Large intestine (tissue), 3 donors: ENCODE measurements at regions not wholly inside any gene's neighbourhood (a gene's known extent, or its start where the extent isn't known, plus 50 kb on each side); places are given as distances from the start of the nearest gene placed in this dataset.
"Not testable (repeated sequence)": the region's sequence is repeated elsewhere in the genome, so short reads cannot be mapped to it uniquely, and the experiment has no call there.

Experiments used
- DNase-seq, 2 donors: peaks; one replicate each; pipeline versions ENCODE4 v3.0.0 to v3.0.0-alpha.2; 2013
- H3K27ac ChIP-seq: one replicate; pipeline ENCODE4 v1.5.1; 2013; ENCODE audit warnings: low read length
- H3K27me3 ChIP-seq: 2 replicates; pipeline ENCODE4 v1.6.1; 2013; ENCODE audit warnings: low read length; ENCODE audit not compliant: control insufficient read depth, insufficient read depth
- H3K36me3 ChIP-seq: 2 replicates; pipeline ENCODE4 v1.6.1; 2013; ENCODE audit warnings: low read length; ENCODE audit not compliant: control insufficient read depth, insufficient read depth
- H3K4me1 ChIP-seq: one replicate; pipeline ENCODE4 v1.6.1; 2013; ENCODE audit warnings: low read length; ENCODE audit not compliant: control insufficient read depth, insufficient read depth
- H3K4me3 ChIP-seq: one replicate; pipeline ENCODE4 v1.5.1; 2013; ENCODE audit warnings: low read length
- H3K9me3 ChIP-seq: one replicate; pipeline ENCODE4 v1.6.1; 2013; ENCODE audit warnings: mild to moderate bottlenecking, low read depth, low read length, moderate library complexity; ENCODE audit not compliant: control insufficient read depth
- WGBS: methylation state at CpG from one replicate; pipeline ENCODE4 v1.1.5; 2013; ENCODE audit warnings: low lambda C conversion rate; ENCODE audit not compliant: insufficient coverage; 5-methylcytosine and 5-hydroxymethylcytosine counted together

DNA sequence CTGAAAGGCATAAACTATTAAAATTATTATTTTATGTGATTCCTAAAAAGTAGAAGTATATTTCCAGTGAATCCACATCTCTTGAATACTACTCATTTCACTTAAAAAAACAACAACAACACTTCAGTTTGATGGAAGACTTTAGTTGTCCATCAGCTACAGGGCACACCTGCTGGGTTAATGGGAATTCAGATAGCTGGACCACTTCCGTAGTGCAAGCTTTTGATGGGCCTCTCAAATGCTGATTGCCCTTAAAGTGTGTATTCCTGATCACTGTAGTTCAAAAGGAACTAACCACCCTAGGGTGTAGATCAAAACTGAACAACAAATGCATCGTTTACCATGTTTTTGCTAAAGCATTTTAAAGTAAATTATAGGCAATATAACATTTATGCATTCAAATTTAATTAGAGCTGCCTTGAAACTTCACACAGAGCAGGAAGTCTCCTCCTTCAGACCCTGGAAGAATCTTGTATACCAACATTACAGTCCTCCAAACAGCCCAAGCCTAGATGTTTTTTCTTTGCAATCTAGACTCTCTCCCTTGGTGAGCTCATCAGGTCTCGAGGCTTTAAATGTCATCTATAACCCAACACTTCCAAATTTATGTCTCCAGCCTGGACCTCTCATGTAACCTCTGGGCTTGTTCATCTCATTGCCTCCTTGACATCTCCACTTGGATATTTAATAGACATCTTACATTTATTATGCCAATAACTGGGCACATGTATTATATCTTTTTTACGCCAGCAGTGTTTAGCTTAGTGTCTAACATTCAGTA, 510.1 kb upstream of the SLC39A10 start:
- 100% methylated on average over 1 of the region's 4 CpGs for WGBS
- Histone ChIP-seq H3K27ac (no peak overlapping the region), H3K4me3 (no peak overlapping the region), H3K27me3 (no peaks in the 10 kb centered on the region), H3K36me3 (no peaks in the 10 kb centered on the region), H3K9me3 (no peaks in the 10 kb centered on the region), H3K4me1 (no peaks in the 10 kb centered on the region)
- DNase-seq, result no peak

DNA sequence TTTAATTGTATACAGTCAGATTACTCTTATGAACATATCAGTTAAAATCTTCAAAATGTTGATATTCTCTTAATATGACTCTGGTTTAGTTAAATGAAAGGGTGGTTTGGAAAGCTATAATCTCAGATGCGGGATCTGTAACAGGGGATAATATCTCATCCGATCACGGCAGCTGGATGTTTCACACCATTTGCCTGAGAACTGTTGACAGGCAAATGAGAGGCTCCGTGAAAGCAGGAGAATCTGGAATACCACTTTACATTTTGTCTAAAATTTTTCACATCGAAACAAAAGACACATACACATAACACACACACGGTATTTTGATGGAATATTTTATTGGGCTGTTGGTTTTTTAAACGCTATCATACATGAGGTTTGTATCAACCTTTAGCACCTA, 518.6 kb upstream of the SLC39A10 start:
- no peaks in the 10 kb centered on the region for H3K27me3 ChIP-seq
- H3K4me3 ChIP-seq, result no peak overlapping the region
- no peak overlapping the region for H3K27ac ChIP-seq
- H3K4me1 ChIP-seq, result no peaks in the 10 kb centered on the region
- 93% methylated on average over 3 of the region's 7 CpGs for WGBS
- DNase-seq, result no peak
- no peaks in the 10 kb centered on the region for H3K9me3 ChIP-seq
- H3K36me3 ChIP-seq, result no peaks in the 10 kb centered on the region

- H3K36me3 ChIP-seq, H3K27me3 ChIP-seq, H3K4me1 ChIP-seq, H3K9me3 ChIP-seq, DNase-seq, H3K27ac ChIP-seq, H3K4me3 ChIP-seq: not testable (repeated sequence)
- WGBS, result no CpG with 5 or more reads among the region's 3 CpGs
Observed at GRCh38 chr2:195125889-195126288, 531.1 kb upstream of the SLC39A10 start.

DNA sequence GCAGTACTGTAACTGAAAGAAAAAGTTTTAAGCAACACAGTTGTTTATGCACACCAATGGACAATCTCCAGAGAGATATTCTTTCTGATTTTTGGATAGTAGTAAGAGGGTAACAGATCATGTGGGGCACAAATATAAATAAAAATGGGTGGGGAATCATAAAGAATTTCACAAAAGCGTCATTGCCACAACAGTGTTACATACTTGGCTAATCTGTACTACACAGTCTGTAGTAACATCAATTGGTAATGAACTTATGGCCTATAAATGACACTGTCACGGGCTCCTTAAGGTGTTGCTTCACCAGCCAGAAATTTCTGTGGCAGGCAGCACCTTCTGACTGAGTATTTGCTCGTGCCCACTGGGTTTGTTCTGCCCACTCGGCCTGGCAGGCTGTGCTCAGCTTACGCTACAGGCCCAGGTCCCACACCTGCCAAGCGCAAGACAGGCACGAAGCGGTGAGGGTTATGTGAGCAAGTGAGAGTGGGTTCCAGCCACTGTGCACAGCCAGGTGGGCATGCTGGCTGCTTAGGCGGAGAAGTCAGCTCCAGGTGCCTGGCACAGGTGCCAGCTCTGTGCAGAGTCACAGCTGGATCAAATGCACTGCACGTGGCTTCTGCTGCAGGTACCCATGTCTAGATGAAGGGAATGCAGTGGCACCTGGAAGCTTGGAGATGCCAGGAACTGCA, 532.5 kb upstream of the SLC39A10 start:
- no peaks in the 10 kb centered on the region for H3K9me3 ChIP-seq
- no peaks in the 10 kb centered on the region for H3K27me3 ChIP-seq
- no peaks in the 10 kb centered on the region for H3K36me3 ChIP-seq
- no peaks in the 10 kb centered on the region for H3K4me1 ChIP-seq
- no peak overlapping the region for H3K27ac ChIP-seq
- DNase-seq, result no peak
- 80% methylated on average over 1 of the region's 10 CpGs for WGBS
- no peak overlapping the region for H3K4me3 ChIP-seq

DNA sequence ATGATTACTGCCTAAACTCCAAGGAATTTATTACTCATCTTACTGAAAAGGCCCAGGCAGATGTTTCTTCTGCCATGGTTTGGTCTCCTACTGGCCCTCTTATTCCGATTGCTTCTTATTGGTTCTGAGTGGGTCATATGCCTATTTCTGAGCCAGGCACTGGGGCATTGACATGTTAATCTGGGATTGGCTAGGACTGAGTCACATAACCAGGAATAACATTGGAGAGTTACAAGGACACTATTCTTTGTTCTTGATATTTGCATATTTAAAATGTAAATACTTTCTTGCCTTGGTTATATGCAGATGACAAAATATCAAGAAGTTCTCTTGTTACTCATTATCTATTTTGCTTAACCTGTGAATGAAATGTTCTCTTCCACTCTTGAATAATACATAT, 534.4 kb upstream of the SLC39A10 start:
- no peak overlapping the region for H3K4me3 ChIP-seq
- DNase-seq, result no peak
- no peaks in the 10 kb centered on the region for H3K4me1 ChIP-seq
- no peaks in the 10 kb centered on the region for H3K27me3 ChIP-seq
- no peak overlapping the region for H3K27ac ChIP-seq
- H3K9me3 ChIP-seq, result no peaks in the 10 kb centered on the region
- no peaks in the 10 kb centered on the region for H3K36me3 ChIP-seq
- WGBS, result no CpG with 5 or more reads among the region's 1 CpG

DNA sequence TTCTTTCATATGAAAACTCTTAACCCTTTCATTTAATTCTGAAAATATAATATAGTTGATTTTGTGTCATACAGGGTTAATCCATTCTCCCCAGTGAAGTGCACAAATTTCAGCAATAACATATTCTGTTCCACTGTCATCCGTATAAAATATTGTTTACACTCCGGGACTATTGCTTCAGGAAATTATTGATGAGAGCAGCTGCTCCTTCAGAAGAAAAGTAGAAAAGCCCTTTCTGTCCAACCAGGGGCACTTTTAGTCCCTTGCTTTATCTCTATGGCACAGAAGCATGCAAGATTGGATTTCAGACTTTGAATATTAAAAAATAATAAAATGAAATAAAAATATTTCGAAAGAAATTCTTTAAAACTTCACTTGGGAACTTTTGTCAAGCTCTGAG, 535.7 kb upstream of the SLC39A10 start:
- H3K9me3 ChIP-seq, result no peaks in the 10 kb centered on the region
- no peak overlapping the region for H3K4me3 ChIP-seq
- H3K4me1 ChIP-seq, result no peaks in the 10 kb centered on the region
- WGBS, result 83% methylated on average over 1 of the region's 3 CpGs
- H3K27me3 ChIP-seq, result no peaks in the 10 kb centered on the region
- no peak for DNase-seq
- H3K27ac ChIP-seq, result no peak overlapping the region
- no peaks in the 10 kb centered on the region for H3K36me3 ChIP-seq

GRCh38 chr2:195119231-195119630, 537.8 kb upstream of the SLC39A10 start:
- Histone ChIP-seq H3K27ac (no peak overlapping the region), H3K4me3 (no peak overlapping the region), H3K27me3 (no peaks in the 10 kb centered on the region), H3K9me3 (no peaks in the 10 kb centered on the region), H3K36me3 (no peaks in the 10 kb centered on the region), H3K4me1 (no peaks in the 10 kb centered on the region)
- DNase-seq, result no peak

- Histone ChIP-seq H3K27ac (no peak overlapping the region), H3K36me3 (no peaks in the 10 kb centered on the region), H3K4me1 (no peaks in the 10 kb centered on the region), H3K9me3 (no peaks in the 10 kb centered on the region), H3K4me3 (no peak overlapping the region), H3K27me3 (no peaks in the 10 kb centered on the region)
- DNase-seq, result no peak
- WGBS, result no CpG with 5 or more reads among the region's 3 CpGs
Observed at GRCh38 chr2:195118276-195118675, 538.8 kb upstream of the SLC39A10 start.

DNA sequence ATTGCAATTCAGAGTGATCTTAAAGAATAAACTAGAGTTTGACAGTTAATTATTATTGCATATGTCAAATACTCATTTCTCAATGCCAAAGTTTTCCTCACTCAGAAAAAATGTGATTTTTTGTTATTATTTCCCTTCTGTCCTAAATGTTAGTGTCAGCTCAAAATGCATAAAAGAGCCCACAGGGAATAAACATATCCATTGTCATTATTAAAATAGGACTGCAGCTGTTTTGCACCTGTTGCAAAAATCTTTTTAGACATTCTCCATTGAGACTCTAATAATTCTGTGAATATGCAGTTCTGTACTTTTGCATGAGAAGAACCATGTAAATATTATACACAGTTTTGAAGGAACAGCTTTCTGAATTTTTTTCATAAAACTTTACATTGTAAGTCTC, 540.0 kb upstream of the SLC39A10 start:
- no peak overlapping the region for H3K4me3 ChIP-seq
- DNase-seq, result no peak

GRCh38 chr2:195115738-195116137, 541.3 kb upstream of the SLC39A10 start:
- Histone ChIP-seq H3K4me1 (no peaks in the 10 kb centered on the region), H3K4me3 (no peak overlapping the region), H3K36me3 (no peaks in the 10 kb centered on the region), H3K27me3 (no peaks in the 10 kb centered on the region), H3K9me3 (no peaks in the 10 kb centered on the region), H3K27ac (no peak overlapping the region)
- DNase-seq, result no peak
- no CpG with 5 or more reads among the region's 2 CpGs for WGBS

More for the DNA sequence above, 540.0 kb upstream of the SLC39A10 start:
- no peaks in the 10 kb centered on the region for H3K4me1 ChIP-seq
- H3K9me3 ChIP-seq, result no peaks in the 10 kb centered on the region
- H3K27ac ChIP-seq, result no peak overlapping the region
- H3K27me3 ChIP-seq, result no peaks in the 10 kb centered on the region
- no peaks in the 10 kb centered on the region for H3K36me3 ChIP-seq

GRCh38 chr2:195108182-195108581, 548.8 kb upstream of the SLC39A10 start:
- no peak for DNase-seq
- H3K4me1 ChIP-seq, result no peaks in the 10 kb centered on the region
- no peaks in the 10 kb centered on the region for H3K36me3 ChIP-seq
- H3K27me3 ChIP-seq, result no peaks in the 10 kb centered on the region
- H3K9me3 ChIP-seq, result no peaks in the 10 kb centered on the region
- H3K4me3 ChIP-seq, result no peak overlapping the region
- H3K27ac ChIP-seq, result no peak overlapping the region
